H1 (cell line): ENCODE measurements at regions not wholly inside any gene's neighbourhood (a gene's known extent, or its start where the extent isn't known, plus 50 kb on each side); places are given as distances from the start of the nearest gene placed in this dataset.

Source experiments
- BACH1 ChIP-seq: IDR thresholded peaks from 2 replicates; pipeline ENCODE4 v1.6.1; 2012; ENCODE audit warnings: low read length, improper control_type of control experiment
- EP300 ChIP-seq, 2 experiments: IDR thresholded peaks; 1 replicate in 1 of 2; 2 replicates in 1 of 2; pipeline ENCODE4 v1.6.1; 2011 to 2012; ENCODE audit warnings: low read depth in 2 of 2, low read length in 2 of 2, mild to moderate bottlenecking in 2 of 2, borderline replicate concordance in 1 of 2, inconsistent platforms in 1 of 2, moderate library complexity in 1 of 2
- GABPA ChIP-seq: IDR thresholded peaks from 2 replicates; pipeline ENCODE4 v1.6.1; 2011; ENCODE audit warnings: mild to moderate bottlenecking, low read length, moderate library complexity, borderline replicate concordance; ENCODE audit not compliant: insufficient read depth
- GTF2F1 ChIP-seq: IDR thresholded peaks from 2 replicates; pipeline ENCODE4 v1.6.1; 2012; ENCODE audit warnings: low read depth, low read length, improper control_type of control experiment, borderline replicate concordance
- HDAC6 ChIP-seq: IDR thresholded peaks from one replicate; pipeline ENCODE4 v1.7.1; 2012; ENCODE audit warnings: low read depth, mild to moderate bottlenecking, inconsistent platforms, low read length, moderate library complexity
- JUN ChIP-seq: IDR thresholded peaks from 2 replicates; pipeline ENCODE4 v1.6.1; 2011; ENCODE audit warnings: low read depth, mild to moderate bottlenecking, improper control_type of control experiment, low read length
- POLR2A ChIP-seq, 2 experiments: IDR thresholded peaks; 1 replicate in 1 of 2; 2 replicates in 1 of 2; pipeline ENCODE4 v1.6.1; 2011; ENCODE audit warnings: low read depth in 2 of 2, low read length in 2 of 2, mild to moderate bottlenecking in 2 of 2; ENCODE audit errors: control extremely low read depth in 1 of 2
- POLR2AphosphoS5 ChIP-seq: IDR thresholded peaks from 2 replicates; pipeline ENCODE4 v1.6.1; 2011; ENCODE audit warnings: low read depth, low read length
- RFX5 ChIP-seq: IDR thresholded peaks from 2 replicates; pipeline ENCODE4 v1.6.1; 2011; ENCODE audit warnings: low read depth, low read length, improper control_type of control experiment, borderline replicate concordance
- SIRT6 ChIP-seq: IDR thresholded peaks from one replicate; pipeline ENCODE4 v1.7.1; 2012; ENCODE audit warnings: low read length, inconsistent platforms
- TAF1 ChIP-seq: IDR thresholded peaks from 2 replicates; pipeline ENCODE4 v1.6.1; 2011; ENCODE audit warnings: mild to moderate bottlenecking, low read depth, low read length
- TBP ChIP-seq: IDR thresholded peaks from 2 replicates; pipeline ENCODE4 v1.6.1; 2011; ENCODE audit warnings: low read depth, low read length, improper control_type of control experiment
- TF ChIP-seq, protein P1 (sequence below), 3 experiments: IDR thresholded peaks; 1 replicate in 2 of 3; 2 replicates in 1 of 3; pipeline versions ENCODE4 v1.5.1 to v1.6.1; 2011; ENCODE audit warnings: low read length in 3 of 3, mild to moderate bottlenecking in 3 of 3, inconsistent platforms in 2 of 3, low read depth in 1 of 3, moderate library complexity in 1 of 3; ENCODE audit not compliant: insufficient read depth in 1 of 3; ENCODE audit errors: control extremely low read depth in 1 of 3
- TF ChIP-seq, protein P2 (sequence below): IDR thresholded peaks from 2 replicates; pipeline ENCODE4 v1.6.1; 2012; ENCODE audit warnings: inconsistent platforms

DNA sequence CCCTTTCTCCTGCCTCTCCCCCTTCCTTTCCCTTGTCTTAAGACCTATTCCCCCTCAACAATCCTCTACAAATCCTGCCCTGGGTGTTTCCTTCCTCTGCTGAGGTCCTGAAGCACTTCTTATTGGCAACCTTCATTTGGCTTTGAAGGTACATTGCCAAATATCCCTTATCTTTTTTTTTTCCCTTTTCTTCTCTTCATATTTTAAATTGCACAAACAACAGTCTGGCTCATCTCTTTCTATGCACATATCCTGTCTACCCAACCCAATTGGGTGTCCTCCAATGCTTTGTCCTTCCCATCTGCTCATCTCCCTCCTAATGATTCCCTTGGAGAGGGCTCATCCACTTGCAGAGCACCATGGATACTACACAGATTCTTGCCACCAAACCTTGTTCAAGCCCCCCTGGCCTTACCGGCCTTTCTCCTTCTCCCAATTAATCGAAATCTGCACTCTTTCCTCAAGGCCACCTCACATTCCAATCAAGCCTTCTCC is 537.9 kb upstream of the JARID2 start:
- TF ChIP-seq POLR2A (IDR thresholded peaks at IDR 0.05; ENCODE audit: control extremely low read depth in 1 of 2, low read depth in 2 of 2, low read length in 2 of 2), result no peak
- TF ChIP-seq, protein P1, sequence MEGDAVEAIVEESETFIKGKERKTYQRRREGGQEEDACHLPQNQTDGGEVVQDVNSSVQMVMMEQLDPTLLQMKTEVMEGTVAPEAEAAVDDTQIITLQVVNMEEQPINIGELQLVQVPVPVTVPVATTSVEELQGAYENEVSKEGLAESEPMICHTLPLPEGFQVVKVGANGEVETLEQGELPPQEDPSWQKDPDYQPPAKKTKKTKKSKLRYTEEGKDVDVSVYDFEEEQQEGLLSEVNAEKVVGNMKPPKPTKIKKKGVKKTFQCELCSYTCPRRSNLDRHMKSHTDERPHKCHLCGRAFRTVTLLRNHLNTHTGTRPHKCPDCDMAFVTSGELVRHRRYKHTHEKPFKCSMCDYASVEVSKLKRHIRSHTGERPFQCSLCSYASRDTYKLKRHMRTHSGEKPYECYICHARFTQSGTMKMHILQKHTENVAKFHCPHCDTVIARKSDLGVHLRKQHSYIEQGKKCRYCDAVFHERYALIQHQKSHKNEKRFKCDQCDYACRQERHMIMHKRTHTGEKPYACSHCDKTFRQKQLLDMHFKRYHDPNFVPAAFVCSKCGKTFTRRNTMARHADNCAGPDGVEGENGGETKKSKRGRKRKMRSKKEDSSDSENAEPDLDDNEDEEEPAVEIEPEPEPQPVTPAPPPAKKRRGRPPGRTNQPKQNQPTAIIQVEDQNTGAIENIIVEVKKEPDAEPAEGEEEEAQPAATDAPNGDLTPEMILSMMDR (IDR thresholded peaks at IDR 0.05; ENCODE audit: control extremely low read depth in 1 of 3, insufficient read depth in 1 of 3, low read depth in 1 of 3, low read length in 3 of 3), result no peak
- TF ChIP-seq POLR2AphosphoS5, result no peak
- no peak for TF ChIP-seq GTF2F1
- TF ChIP-seq SIRT6, result no peak
- TF ChIP-seq RFX5, result no peak
- no peak for TF ChIP-seq BACH1
- no peak for TF ChIP-seq TAF1
- TF ChIP-seq EP300 (IDR thresholded peaks at IDR 0.05; ENCODE audit: borderline replicate concordance in 1 of 2, low read depth in 2 of 2, low read length in 2 of 2), result no peak
- TF ChIP-seq, protein P2, sequence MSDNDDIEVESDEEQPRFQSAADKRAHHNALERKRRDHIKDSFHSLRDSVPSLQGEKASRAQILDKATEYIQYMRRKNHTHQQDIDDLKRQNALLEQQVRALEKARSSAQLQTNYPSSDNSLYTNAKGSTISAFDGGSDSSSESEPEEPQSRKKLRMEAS, result no peak
- no peak for TF ChIP-seq TBP
- TF ChIP-seq JUN, result no peak
- no peak for TF ChIP-seq GABPA
- TF ChIP-seq HDAC6, result no peak
